Stimulated activated effector memory CD8-positive, alpha-beta T cell treated with anti-CD3 and anti-CD28 coated beads, Interleukin-12 subunit alpha, Interleukin-12 subunit beta, amount 100 ng/mL, for 72 hours (primary cell): ENCODE measurements at regions not wholly inside any gene's neighbourhood (a gene's known extent, or its start where the extent isn't known, plus 50 kb on each side); places are given as distances from the start of the nearest gene placed in this dataset.
"Not testable (repeated sequence)": the region's sequence is repeated elsewhere in the genome, so short reads cannot be mapped to it uniquely, and the experiment has no call there.

Source experiments
- ATAC-seq: fragments of 150-1000 bp; cut with Tn5 transposase; 2 replicates; pipeline ENCODE4 v1.10.0; 2021
- DNase-seq, 2 donors: peaks; one replicate each; pipeline ENCODE4 v3.0.0; 2021 to 2022; ENCODE audit warnings: low spot score in 2 of 2
- H3K27ac Mint-ChIP-seq: one replicate; pipeline ENCODE4 v1.8.0; 2022; ENCODE audit warnings: mild to moderate bottlenecking, mixed read lengths
- H3K36me3 Mint-ChIP-seq: one replicate; pipeline ENCODE4 v1.8.0; 2022; ENCODE audit warnings: mild to moderate bottlenecking, mixed read lengths
- H3K4me1 Mint-ChIP-seq: one replicate; pipeline ENCODE4 v1.8.0; 2022; ENCODE audit warnings: mixed read lengths
- H3K4me3 Mint-ChIP-seq: one replicate; pipeline ENCODE4 v1.8.0; 2022; ENCODE audit warnings: mild to moderate bottlenecking, mixed read lengths
- H3K9me3 Mint-ChIP-seq: one replicate; pipeline ENCODE4 v1.8.0; 2022; ENCODE audit warnings: mixed read lengths

DNA sequence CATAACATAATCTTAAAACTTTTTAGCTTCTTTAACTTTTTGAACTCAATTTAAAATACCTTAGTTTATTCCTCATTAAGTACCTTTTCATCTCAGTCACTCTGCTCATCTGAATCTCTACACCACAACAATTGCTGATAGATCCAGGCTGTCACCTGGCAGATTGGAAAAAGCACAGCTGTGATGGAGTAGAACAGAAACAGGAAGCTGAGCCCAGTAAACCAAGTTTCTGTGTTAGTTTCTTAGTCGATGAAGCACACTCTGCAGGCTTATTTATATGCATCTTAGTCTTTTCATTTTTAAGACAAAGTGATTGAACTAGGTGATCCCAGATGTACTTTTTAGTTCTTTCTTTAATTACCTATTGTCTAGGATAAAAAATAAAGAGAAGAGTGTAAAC is 1398.0 kb upstream of the ALCAM start:
- no peaks in the 10 kb centered on the region for H3K4me1 Mint-ChIP-seq
- no peaks in the 10 kb centered on the region for H3K36me3 Mint-ChIP-seq
- peaks cover 8% of the 10 kb centered on the region for H3K9me3 Mint-ChIP-seq
- DNase-seq (no peak), ATAC-seq (no peak)
- H3K4me3 Mint-ChIP-seq = no peak overlapping the region
- no peak overlapping the region for H3K27ac Mint-ChIP-seq

GRCh38 chr3:103976931-103977339 is 1389.8 kb upstream of the ALCAM start:
- peaks cover 6% of the 10 kb centered on the region for H3K9me3 Mint-ChIP-seq
- ATAC-seq = no peak

DNA sequence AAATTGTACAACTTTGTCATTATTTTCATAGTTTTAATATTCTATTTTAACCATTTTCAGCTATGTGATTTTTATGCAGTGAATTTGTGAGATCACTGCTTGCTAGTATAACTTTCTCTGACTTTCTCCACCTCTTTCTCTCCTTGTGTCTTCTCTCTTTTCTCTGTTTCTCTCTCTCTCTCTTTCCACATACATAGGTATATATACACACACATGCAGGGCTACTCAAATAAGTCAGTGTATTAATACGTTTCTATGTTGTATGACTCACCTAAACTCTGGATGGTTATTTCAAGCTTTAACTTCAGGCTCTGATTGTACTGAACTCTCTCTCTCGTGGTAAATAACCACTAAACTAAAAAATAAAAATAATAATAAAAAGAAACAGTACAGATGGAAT is 1389.3 kb upstream of the ALCAM start:
- Mint-ChIP-seq H3K27ac (no peak overlapping the region), H3K4me1 (no peaks in the 10 kb centered on the region)
- no peak for ATAC-seq

More at GRCh38 chr3:103976931-103977339, 1389.8 kb upstream of the ALCAM start:
- Mint-ChIP-seq H3K4me1 (no peaks in the 10 kb centered on the region), H3K4me3 (no peak overlapping the region), H3K27ac (no peak overlapping the region), H3K36me3 (no peaks in the 10 kb centered on the region)
- DNase-seq = no peak

GRCh38 chr3:103991461-103992115 is 1375.1 kb upstream of the ALCAM start:
- no peak overlapping the region for H3K27ac Mint-ChIP-seq
- no peaks in the 10 kb centered on the region for H3K36me3 Mint-ChIP-seq
- peaks cover 6% of the 10 kb centered on the region for H3K9me3 Mint-ChIP-seq
- no peak for DNase-seq
- no peak overlapping the region for H3K4me3 Mint-ChIP-seq
- ATAC-seq = no peak
- H3K4me1 Mint-ChIP-seq = no peaks in the 10 kb centered on the region

More for the DNA sequence above, 1389.3 kb upstream of the ALCAM start:
- no peak for DNase-seq
- H3K36me3 Mint-ChIP-seq = no peaks in the 10 kb centered on the region
- peaks cover 4% of the 10 kb centered on the region for H3K9me3 Mint-ChIP-seq
- H3K4me3 Mint-ChIP-seq = no peak overlapping the region

DNA sequence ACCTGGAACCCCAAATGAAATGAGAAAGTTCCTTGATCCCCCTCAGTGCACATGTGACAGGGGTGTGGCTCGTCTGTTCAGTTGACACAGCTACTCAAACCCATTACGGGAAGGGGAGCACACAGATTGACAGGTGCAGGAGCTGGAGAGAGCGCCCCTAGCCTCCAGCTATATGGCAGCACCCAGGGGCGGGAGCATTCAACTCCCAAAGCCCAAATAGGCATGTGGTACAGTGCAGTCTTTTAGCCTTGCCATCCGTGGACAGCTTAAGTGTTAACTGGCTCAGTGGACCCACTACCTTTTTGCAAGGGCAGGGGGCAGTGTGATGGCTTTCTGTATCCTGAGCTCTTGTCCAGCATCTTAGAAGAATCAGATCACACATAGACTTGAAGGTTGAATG is 1374.2 kb upstream of the ALCAM start:
- Mint-ChIP-seq H3K4me3 (no peak overlapping the region), H3K9me3 (peaks cover 8% of the 10 kb centered on the region)
- ATAC-seq = peak; percentile 47

GRCh38 chr3:104004956-104005355 is 1361.8 kb upstream of the ALCAM start:
- Mint-ChIP-seq H3K4me3 (no peak overlapping the region), H3K27ac (no peak overlapping the region), H3K4me1 (no peaks in the 10 kb centered on the region), H3K9me3 (peaks cover 5% of the 10 kb centered on the region), H3K36me3 (no peaks in the 10 kb centered on the region)
- ATAC-seq (no peak), DNase-seq (no peak)

More for the DNA sequence above, 1374.2 kb upstream of the ALCAM start:
- H3K4me1 Mint-ChIP-seq = no peaks in the 10 kb centered on the region
- no peaks in the 10 kb centered on the region for H3K36me3 Mint-ChIP-seq
- no peak for DNase-seq
- no peak overlapping the region for H3K27ac Mint-ChIP-seq

DNA sequence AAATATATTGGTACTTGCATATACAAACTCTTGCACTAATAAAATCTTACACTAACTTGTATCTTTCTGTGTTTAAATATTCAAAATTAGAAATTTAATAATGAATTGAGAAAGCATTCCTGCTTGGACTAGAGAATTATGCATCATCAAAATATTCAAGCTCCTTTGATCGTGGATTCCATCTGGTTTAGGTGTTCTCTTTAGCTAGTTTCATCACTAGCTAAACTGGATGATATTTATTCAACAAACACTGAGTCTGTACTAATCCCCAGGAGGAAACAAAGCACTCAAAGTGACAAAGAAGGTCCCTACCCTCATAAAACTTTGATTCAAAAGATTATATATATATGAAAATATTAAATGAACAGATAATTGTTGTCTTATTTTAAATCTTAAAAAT is 1360.9 kb upstream of the ALCAM start:
- no peak for ATAC-seq
- Mint-ChIP-seq H3K27ac (no peak overlapping the region), H3K9me3 (peaks cover 8% of the 10 kb centered on the region), H3K4me1 (no peaks in the 10 kb centered on the region), H3K36me3 (no peaks in the 10 kb centered on the region), H3K4me3 (no peak overlapping the region)
- no peak for DNase-seq

DNA sequence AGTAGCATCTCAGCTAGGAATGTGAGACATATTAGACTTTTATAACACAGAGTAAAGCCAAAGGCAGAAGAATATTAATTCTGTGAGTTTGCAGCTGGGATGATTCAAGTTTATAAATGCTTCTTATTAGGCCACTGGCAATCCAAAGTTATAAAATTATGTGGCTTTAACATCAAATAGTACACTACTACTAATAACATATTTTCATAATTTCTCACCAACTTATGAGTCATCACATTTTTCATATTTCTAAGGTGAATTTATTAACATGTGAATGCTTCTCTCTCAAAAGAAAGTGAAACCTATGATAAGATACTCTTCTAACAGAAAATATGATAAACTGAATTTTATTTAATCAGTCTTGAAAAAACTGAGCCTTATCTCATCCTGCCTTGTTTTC is 1348.2 kb upstream of the ALCAM start:
- DNase-seq = no peak
- ATAC-seq = no peak
- Mint-ChIP-seq H3K9me3 (peaks cover 9% of the 10 kb centered on the region), H3K4me1 (no peaks in the 10 kb centered on the region), H3K27ac (no peak overlapping the region), H3K36me3 (no peaks in the 10 kb centered on the region), H3K4me3 (no peak overlapping the region)

DNA sequence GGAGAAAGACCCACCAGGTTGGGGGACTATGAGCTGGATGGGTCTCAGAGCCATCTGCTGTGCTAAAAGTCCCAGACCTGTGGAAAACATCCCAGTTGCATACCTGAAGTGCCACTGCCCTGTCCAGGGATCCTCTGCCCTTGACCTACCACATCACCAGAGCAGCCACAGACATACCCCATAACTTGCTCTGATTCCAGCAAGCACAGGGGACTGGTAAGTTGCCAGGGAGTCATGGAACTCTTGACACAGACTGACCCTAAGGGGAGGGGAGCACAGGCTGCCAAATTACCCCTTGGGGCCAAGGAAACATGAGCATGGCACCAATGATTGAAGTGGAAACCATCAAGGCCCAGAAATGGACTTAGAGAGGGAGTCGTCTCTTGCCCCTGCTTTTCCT is 1335.1 kb upstream of the ALCAM start:
- H3K4me1 Mint-ChIP-seq = no peaks in the 10 kb centered on the region
- H3K36me3 Mint-ChIP-seq = no peaks in the 10 kb centered on the region
- no peak overlapping the region for H3K4me3 Mint-ChIP-seq

DNA sequence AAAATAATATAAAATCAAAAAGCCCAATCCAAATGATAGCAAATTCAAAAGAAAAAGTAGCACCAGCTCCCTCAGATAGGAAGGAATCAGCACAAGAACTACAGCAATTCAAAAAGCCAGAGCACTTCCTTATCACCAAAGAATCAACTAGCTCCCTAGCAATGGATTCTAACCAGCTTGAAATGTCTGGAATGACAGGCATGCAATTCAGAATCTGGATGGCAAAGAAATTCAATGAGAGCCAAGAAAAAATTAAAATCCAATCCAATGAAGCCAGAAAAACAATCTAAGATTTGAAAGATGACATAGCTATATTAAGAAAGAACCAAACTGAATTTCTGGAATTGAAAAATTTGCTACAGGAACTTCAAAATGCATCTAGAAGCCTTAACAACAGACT is 1334.4 kb upstream of the ALCAM start:
- Mint-ChIP-seq H3K27ac (no peak overlapping the region), H3K9me3 (peaks cover 6% of the 10 kb centered on the region), H3K36me3 (no peaks in the 10 kb centered on the region), H3K4me3 (no peak overlapping the region), H3K4me1 (no peaks in the 10 kb centered on the region)
- ATAC-seq (no peak), DNase-seq (no peak)

More for the DNA sequence above, 1335.1 kb upstream of the ALCAM start:
- Mint-ChIP-seq H3K27ac (no peak overlapping the region), H3K9me3 (peaks cover 6% of the 10 kb centered on the region)
- no peak for ATAC-seq
- DNase-seq = no peak

DNA sequence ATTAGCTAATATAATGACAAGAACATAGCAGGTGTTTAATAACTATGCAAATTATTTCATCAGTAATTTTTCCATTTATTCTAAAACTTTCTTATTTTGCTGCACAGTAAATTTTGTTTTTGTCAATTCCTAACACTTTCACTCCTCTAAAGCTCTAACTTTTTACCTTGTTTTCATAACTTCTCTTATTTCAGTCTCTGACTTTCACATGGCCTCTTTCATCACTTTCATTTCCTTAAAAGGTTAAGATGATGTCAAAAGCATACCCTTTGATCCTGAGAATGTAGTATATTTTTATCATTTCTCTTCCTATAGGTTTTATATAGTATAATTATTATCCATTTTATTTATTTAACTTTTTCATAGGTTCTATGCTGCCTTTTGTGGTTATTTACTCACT is 1325.8 kb upstream of the ALCAM start:
- H3K36me3 Mint-ChIP-seq = no peaks in the 10 kb centered on the region
- H3K4me3 Mint-ChIP-seq = no peak overlapping the region
- H3K9me3 Mint-ChIP-seq = peaks cover 14% of the 10 kb centered on the region
- no peak overlapping the region for H3K27ac Mint-ChIP-seq
- H3K4me1 Mint-ChIP-seq = no peaks in the 10 kb centered on the region
- no peak for DNase-seq
- ATAC-seq = no peak

DNA sequence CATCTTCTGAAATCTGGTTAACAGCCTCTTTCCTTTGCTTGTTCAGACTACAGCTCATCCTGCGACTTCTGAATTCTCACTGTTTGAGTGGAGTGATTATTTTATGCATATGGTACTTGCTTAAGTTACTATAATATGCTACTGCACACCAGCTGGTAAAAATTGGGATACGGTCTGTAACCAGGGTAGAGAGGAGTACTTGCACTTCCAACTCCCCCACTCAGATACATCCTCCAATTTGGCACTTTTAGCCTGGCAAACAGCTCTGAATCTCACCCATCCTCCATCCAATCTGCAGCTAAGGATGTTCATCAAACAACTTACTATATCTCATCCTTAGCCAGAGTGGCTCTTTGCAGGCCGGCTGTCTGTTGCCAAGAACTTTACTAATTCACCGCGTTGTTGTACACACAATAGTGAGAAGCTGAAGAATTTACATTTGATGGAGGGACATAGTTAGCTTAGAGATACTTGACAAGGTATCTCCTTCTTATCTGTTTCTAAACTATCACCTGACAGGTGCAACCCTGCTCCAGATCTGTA is 1323.6 kb upstream of the ALCAM start:
- H3K4me3 Mint-ChIP-seq, H3K4me1 Mint-ChIP-seq, H3K36me3 Mint-ChIP-seq, ATAC-seq, H3K27ac Mint-ChIP-seq, DNase-seq: not testable (repeated sequence)
- peaks cover 18% of the 10 kb centered on the region for H3K9me3 Mint-ChIP-seq

DNA sequence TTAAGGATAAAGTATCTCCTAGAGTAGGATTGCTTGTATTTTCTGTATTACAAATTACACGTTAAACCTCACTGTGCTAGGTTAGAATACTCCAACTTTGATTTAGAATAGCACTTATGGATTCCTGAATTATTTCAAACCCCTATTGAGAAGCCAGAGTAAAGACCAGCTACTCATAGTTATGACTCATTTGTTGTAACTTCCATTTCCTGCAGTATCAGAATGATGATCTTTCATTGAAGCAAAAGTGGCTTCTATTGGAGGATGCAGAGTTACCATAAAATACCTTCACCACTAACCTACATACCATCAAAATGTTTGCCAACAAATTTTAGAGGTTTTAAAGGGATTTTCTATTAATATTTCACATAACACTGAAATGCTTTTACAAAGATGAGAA is 1322.7 kb upstream of the ALCAM start:
- no peak overlapping the region for H3K27ac Mint-ChIP-seq
- no peaks in the 10 kb centered on the region for H3K36me3 Mint-ChIP-seq
- no peak for DNase-seq
- peaks cover 15% of the 10 kb centered on the region for H3K9me3 Mint-ChIP-seq
- H3K4me3 Mint-ChIP-seq = no peak overlapping the region
- ATAC-seq = no peak
- no peaks in the 10 kb centered on the region for H3K4me1 Mint-ChIP-seq

GRCh38 chr3:104066658-104067057 is 1300.1 kb upstream of the ALCAM start:
- H3K4me1 Mint-ChIP-seq = no peaks in the 10 kb centered on the region
- peaks cover 8% of the 10 kb centered on the region for H3K9me3 Mint-ChIP-seq
- H3K4me3 Mint-ChIP-seq = no peak overlapping the region
- DNase-seq = no peak
- no peaks in the 10 kb centered on the region for H3K36me3 Mint-ChIP-seq
- no peak for ATAC-seq
- H3K27ac Mint-ChIP-seq = no peak overlapping the region

DNA sequence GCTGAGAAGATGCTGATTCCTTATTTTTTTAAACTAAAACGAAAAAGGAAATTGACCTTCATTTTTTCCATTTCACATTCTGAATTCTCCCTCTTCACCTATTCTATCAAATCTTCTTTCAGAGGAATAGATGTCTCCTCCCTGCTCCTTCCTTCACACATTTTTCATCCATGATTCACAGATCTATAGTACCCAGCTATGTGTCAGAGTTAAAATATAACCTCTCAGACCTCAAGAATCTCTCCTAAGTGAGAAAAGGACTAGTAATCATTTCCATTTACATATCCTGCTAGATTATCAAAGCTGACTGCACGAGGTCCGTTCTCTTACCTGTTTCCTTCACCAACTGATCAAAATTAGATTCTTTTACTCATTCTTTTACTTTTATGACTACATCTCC is 1297.6 kb upstream of the ALCAM start:
- ATAC-seq (no peak), DNase-seq (no peak)
- H3K9me3 Mint-ChIP-seq = peaks cover 11% of the 10 kb centered on the region
- H3K27ac Mint-ChIP-seq = no peak overlapping the region
- H3K36me3 Mint-ChIP-seq = no peaks in the 10 kb centered on the region
- H3K4me1 Mint-ChIP-seq = no peaks in the 10 kb centered on the region
- no peak overlapping the region for H3K4me3 Mint-ChIP-seq

DNA sequence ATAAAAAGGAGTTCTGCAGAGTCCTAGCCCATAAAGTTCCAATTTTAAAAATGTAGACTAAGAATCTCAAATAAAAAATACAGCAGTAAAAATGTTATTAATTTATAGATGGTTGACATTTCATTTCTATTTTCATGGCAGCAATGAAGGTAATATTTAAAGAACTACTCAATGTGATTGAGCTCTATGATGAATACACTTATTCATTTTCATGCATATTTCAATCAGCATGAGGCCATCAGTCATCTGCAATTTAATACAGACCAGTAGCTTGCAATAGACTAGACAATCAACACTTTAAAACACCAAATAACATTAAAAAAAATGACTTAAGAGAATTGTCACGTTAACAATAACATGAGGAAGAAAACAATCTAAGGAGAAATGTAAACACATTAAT is 1295.8 kb upstream of the ALCAM start:
- Mint-ChIP-seq H3K4me1 (no peaks in the 10 kb centered on the region), H3K4me3 (no peak overlapping the region), H3K9me3 (peaks cover 11% of the 10 kb centered on the region), H3K36me3 (no peaks in the 10 kb centered on the region), H3K27ac (no peak overlapping the region)
- DNase-seq = no peak
- ATAC-seq = no peak
